PC-9 (cell line): ENCODE measurements at regions not wholly inside any gene's neighbourhood (a gene's known extent, or its start where the extent isn't known, plus 50 kb on each side); places are given as distances from the start of the nearest gene placed in this dataset.

Experiments
- CTCF ChIP-seq: fragments of 200-600 bp; sonication (generic); conservative IDR thresholded peaks from 2 replicates; pipeline ENCODE4 v1.6.1; 2017; ENCODE audit warnings: mixed run types, antibody characterized with exemption, mild to moderate bottlenecking, moderate library complexity
- EZH2 ChIP-seq: fragments of 200-600 bp; sonication (generic); IDR thresholded peaks from 2 replicates; pipeline ENCODE4 v1.8.0; 2017; ENCODE audit warnings: antibody characterized with exemption, low read depth

- no peak for TF ChIP-seq CTCF
- no peak for TF ChIP-seq EZH2
Measured at GRCh38 chr10:131676800-131677421, 223.9 kb upstream of the PPP2R2D start.
